Activated B cell treated with CpG ODN at 0.5 μM for 24 hours (primary cell): ENCODE measurements at regions not wholly inside any gene's neighbourhood (a gene's known extent, or its start where the extent isn't known, plus 50 kb on each side); places are given as distances from the start of the nearest gene placed in this dataset.

Experiments
- ATAC-seq: fragments of 200-7000 bp; cut with Tn5 transposase; one replicate; pipeline ENCODE4 v1.10.0; 2021; ENCODE audit warnings: low read depth, mild to moderate bottlenecking, moderate library complexity
- CTCF ChIA-PET: fragments of 350-600 bp; sonication (Branson Sonifier 250); formaldehyde crosslinking; loops from one replicate; lab custom pipeline; 2021; ENCODE audit warnings: antibody characterized with exemption; lab: Charles Lee
- POLR2A ChIA-PET: fragments of 350-600 bp; sonication (Branson Sonifier 250); formaldehyde crosslinking; loops from one replicate; lab custom pipeline; 2021; ENCODE audit warnings: antibody characterized with exemption; lab: Charles Lee
- DNase-seq: peaks from one replicate; pipeline ENCODE4 v3.0.0; 2022
- H3K27ac Mint-ChIP-seq: one replicate; pipeline ENCODE4 v1.8.0; 2020; ENCODE audit warnings: mixed read lengths
- H3K27me3 Mint-ChIP-seq: one replicate; pipeline ENCODE4 v1.8.0; 2021; ENCODE audit warnings: mixed read lengths
- H3K36me3 Mint-ChIP-seq: one replicate; pipeline ENCODE4 v1.8.0; 2021; ENCODE audit warnings: low read depth, mixed read lengths
- H3K4me1 Mint-ChIP-seq: one replicate; pipeline ENCODE4 v1.8.0; 2021; ENCODE audit warnings: mixed read lengths
- H3K4me3 Mint-ChIP-seq: one replicate; pipeline ENCODE4 v1.8.0; 2020; ENCODE audit warnings: mild to moderate bottlenecking, mixed read lengths
- H3K9me3 Mint-ChIP-seq: one replicate; pipeline ENCODE4 v1.8.0; 2020; ENCODE audit warnings: mixed read lengths
- intact Hi-C: fragments of 100-400 bp; cut with micrococcal nuclease; formaldehyde crosslinking; loops from one replicate; pipeline ENCODE4 v1.15.1; 2024
- TF ChIP-seq, protein P1 (sequence below): fragments of 200-600 bp; IDR thresholded peaks from one replicate; pipeline ENCODE4 v1.8.0; 2022; ENCODE audit warnings: antibody characterized with exemption, mild to moderate bottlenecking

DNA sequence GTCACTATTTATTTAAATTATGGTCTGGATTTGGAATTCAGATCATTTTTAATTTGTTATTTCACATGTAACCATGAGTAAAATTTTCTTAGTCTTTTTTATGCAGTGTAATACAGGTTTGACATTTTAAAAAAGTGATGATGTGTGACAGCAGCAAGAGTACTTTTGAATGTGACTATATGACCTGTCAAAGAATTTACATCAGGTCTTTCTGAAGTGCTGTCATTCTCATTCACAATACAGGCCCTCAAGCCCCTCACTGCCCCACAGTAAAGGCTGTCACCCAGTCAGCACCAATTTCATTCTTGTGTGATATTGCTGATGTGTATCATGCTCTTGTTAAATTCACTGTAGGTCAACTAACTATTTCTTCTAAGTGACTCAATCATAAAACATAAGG is 364.2 kb downstream of the NUP35 start:
- Mint-ChIP-seq H3K9me3 (no peaks in the 10 kb centered on the region), H3K36me3 (no peaks in the 10 kb centered on the region), H3K27me3 (no peaks in the 10 kb centered on the region), H3K4me1 (no peaks in the 10 kb centered on the region), H3K27ac (no peak overlapping the region), H3K4me3 (no peak overlapping the region)
- POLR2A ChIA-PET = no interaction called here
- TF ChIP-seq, protein P1, sequence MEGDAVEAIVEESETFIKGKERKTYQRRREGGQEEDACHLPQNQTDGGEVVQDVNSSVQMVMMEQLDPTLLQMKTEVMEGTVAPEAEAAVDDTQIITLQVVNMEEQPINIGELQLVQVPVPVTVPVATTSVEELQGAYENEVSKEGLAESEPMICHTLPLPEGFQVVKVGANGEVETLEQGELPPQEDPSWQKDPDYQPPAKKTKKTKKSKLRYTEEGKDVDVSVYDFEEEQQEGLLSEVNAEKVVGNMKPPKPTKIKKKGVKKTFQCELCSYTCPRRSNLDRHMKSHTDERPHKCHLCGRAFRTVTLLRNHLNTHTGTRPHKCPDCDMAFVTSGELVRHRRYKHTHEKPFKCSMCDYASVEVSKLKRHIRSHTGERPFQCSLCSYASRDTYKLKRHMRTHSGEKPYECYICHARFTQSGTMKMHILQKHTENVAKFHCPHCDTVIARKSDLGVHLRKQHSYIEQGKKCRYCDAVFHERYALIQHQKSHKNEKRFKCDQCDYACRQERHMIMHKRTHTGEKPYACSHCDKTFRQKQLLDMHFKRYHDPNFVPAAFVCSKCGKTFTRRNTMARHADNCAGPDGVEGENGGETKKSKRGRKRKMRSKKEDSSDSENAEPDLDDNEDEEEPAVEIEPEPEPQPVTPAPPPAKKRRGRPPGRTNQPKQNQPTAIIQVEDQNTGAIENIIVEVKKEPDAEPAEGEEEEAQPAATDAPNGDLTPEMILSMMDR = no peak
- intact Hi-C loops = no loop called here
- ATAC-seq (no peak), DNase-seq (no peak)
- CTCF ChIA-PET = no interaction called here

DNA sequence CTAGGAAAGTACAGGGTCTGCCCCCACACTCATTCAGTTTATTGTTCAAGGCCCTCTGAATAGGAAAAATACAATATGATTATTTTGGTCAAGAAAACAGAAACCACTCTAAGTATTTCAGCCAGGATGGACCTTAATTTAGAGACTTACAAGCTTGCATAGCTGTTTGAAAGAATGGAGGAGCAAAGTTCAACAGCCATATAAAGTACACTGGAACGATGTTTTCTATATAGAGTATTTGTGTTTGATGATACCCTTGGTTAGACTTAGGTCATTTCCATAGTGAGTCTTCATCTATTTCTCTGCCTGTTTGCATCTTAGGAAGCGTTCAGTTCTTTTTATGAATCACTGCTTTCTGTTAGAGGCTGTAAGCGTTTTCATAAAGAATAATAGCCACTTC is 366.2 kb downstream of the NUP35 start:
- ATAC-seq = no peak
- CTCF ChIA-PET = no interaction called here
- no peaks in the 10 kb centered on the region for H3K27me3 Mint-ChIP-seq
- H3K9me3 Mint-ChIP-seq = no peaks in the 10 kb centered on the region
- DNase-seq = no peak
- no peak overlapping the region for H3K27ac Mint-ChIP-seq
- POLR2A ChIA-PET = no interaction called here
- H3K4me3 Mint-ChIP-seq = no peak overlapping the region
- H3K4me1 Mint-ChIP-seq = peaks cover 1% of the 10 kb centered on the region
- intact Hi-C loops = no loop called here
- H3K36me3 Mint-ChIP-seq = no peaks in the 10 kb centered on the region
- TF ChIP-seq, protein P1 = no peak

DNA sequence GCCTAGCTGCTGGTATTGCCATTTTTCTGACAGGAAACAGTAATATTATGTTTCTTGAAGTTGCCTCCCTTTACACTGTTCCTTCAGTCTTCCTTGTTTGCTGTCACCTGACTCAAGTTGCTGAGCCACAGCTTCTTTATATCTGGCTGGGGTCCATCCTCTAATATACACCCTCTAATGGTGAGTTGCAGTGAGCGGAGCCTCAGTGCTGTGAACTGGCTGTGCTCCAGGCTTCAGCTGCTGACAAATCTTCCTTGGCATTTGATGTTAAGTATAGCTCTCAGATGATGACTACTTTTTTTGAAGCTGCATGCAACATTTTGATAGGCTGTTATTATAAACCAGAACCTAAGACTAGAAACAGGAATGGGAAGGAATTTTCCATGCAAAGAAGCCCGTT is 366.7 kb downstream of the NUP35 start:
- intact Hi-C loops = no loop called here
- Mint-ChIP-seq H3K4me3 (no peak overlapping the region), H3K9me3 (no peaks in the 10 kb centered on the region), H3K36me3 (no peaks in the 10 kb centered on the region), H3K27me3 (no peaks in the 10 kb centered on the region), H3K4me1 (peaks cover 5% of the 10 kb centered on the region), H3K27ac (no peak overlapping the region)
- no peak for DNase-seq
- ChIA-PET CTCF (no interaction called here), POLR2A (no interaction called here)
- ATAC-seq = no peak
- TF ChIP-seq, protein P1 = no peak

DNA sequence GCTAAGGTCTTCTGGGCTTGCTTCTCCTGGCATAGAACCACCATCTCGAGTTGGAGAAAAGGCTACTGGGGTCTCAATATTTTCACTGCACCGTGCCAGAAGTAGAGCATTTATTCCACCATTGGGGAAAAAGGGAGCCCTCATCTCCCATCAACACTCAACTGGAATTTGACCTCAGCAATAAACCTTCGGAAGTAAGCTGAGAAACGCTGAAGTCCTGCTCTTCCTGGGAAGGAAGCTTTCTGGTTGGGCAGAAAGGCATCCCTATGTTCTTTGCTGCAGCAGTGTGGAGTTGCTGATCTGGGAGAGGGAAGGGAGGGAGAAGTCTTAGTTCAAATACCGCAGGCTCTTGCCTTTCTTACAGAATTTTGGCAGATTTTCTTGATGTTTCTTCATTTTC is 368.8 kb downstream of the NUP35 start:
- Mint-ChIP-seq H3K27ac (no peak overlapping the region), H3K27me3 (no peaks in the 10 kb centered on the region), H3K4me1 (peaks cover 11% of the 10 kb centered on the region), H3K36me3 (no peaks in the 10 kb centered on the region), H3K4me3 (no peak overlapping the region), H3K9me3 (no peaks in the 10 kb centered on the region)
- ChIA-PET CTCF (no interaction called here), POLR2A (no interaction called here)
- TF ChIP-seq, protein P1 = no peak
- DNase-seq (no peak), ATAC-seq (no peak)
- intact Hi-C loops = no loop called here

DNA sequence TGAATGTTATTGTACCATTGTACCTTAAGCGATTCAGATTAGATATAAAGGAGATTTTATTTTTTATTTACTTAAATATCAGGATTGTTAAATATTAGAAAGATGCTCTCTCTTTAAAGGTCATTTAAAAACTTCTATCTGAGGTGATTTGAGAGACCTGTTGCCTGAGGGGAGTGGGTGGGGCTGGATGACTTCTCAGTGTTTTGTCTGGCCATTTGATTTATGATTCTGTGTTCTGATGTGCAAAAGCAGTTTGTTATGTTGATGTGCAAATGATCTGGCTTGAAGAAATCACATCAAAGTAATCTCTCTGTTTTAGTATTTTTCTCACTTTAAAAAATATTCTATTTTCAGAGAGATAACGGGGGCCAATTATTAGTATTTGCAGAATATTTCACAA is 370.8 kb downstream of the NUP35 start:
- H3K27ac Mint-ChIP-seq = no peak overlapping the region
- CTCF ChIA-PET = no interaction called here
- H3K36me3 Mint-ChIP-seq = no peaks in the 10 kb centered on the region

More for the DNA sequence above, 370.8 kb downstream of the NUP35 start:
- TF ChIP-seq, protein P1 = no peak
- POLR2A ChIA-PET = no interaction called here
- H3K4me1 Mint-ChIP-seq = peaks cover 11% of the 10 kb centered on the region
- DNase-seq (no peak), ATAC-seq (no peak)
- no peaks in the 10 kb centered on the region for H3K9me3 Mint-ChIP-seq
- H3K27me3 Mint-ChIP-seq = no peaks in the 10 kb centered on the region
- intact Hi-C loops = no loop called here
- H3K4me3 Mint-ChIP-seq = no peak overlapping the region
